ENCODE measurements at regions not wholly inside any gene's neighbourhood (a gene's known extent, or its start where the extent isn't known, plus 50 kb on each side); places are given as distances from the start of the nearest gene placed in this dataset.

DNA sequence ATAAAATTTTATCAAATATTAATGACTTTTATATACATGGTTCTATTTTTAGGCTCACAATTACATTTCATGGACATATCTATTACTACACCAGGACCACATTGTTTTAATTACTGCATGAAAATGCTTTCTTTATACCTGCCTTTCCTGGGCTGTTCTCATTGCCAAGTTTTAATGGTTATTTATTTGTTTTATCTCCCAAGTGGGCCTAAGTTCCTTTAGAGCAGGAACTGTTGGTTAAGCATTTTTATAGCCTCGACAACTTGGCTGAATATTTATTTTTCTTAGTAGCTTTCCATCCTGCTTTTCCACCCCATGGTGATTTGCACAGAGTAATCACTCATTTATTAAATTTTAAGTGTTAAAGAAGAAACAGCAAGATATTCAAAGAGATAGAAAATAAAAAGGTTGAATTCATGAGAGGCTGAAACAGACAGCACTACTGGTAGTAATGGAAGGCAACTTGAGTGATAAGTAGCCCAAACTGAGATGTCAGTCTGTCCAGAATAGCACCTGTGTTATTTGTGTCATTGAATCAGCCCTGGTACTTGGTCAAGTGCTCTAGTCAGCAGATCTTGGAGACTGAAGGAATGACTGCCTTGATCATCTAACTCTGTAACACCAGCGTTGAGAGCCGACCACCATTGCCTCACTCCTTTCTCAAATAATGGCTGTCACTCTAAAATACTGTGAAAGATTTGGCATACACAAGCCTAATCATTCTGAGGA lies 119.1 kb upstream of the EGLN3 start:
- Mint-ChIP-seq H3K27ac (no peak overlapping the region), H3K4me3 (no peak overlapping the region), H3K27me3 (ENCODE audit: insufficient read depth, low read depth) (peaks cover 2% of the 10 kb centered on the region), H3K9me3 (peaks cover 6% of the 10 kb centered on the region), H3K36me3 (no peaks in the 10 kb centered on the region), H3K4me1 (no peaks in the 10 kb centered on the region)
- TF ChIP-seq EZH2 (IDR thresholded peaks at IDR 0.05) (no peak), EZH2phosphoT487 (IDR thresholded peaks at IDR 0.05) (no peak)
- TF ChIP-seq, protein P1, sequence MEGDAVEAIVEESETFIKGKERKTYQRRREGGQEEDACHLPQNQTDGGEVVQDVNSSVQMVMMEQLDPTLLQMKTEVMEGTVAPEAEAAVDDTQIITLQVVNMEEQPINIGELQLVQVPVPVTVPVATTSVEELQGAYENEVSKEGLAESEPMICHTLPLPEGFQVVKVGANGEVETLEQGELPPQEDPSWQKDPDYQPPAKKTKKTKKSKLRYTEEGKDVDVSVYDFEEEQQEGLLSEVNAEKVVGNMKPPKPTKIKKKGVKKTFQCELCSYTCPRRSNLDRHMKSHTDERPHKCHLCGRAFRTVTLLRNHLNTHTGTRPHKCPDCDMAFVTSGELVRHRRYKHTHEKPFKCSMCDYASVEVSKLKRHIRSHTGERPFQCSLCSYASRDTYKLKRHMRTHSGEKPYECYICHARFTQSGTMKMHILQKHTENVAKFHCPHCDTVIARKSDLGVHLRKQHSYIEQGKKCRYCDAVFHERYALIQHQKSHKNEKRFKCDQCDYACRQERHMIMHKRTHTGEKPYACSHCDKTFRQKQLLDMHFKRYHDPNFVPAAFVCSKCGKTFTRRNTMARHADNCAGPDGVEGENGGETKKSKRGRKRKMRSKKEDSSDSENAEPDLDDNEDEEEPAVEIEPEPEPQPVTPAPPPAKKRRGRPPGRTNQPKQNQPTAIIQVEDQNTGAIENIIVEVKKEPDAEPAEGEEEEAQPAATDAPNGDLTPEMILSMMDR (IDR thresholded peaks at IDR 0.05), result no peak
- H3K79me2 ChIP-seq (ENCODE audit: low read depth), result no peaks in the 10 kb centered on the region
- H3K36me3 ChIP-seq, result no peaks in the 10 kb centered on the region
- no peaks in the 10 kb centered on the region for H3K27me3 ChIP-seq
- no peaks in the 10 kb centered on the region for H4K20me1 ChIP-seq (ENCODE audit: low read depth)
- H3K27ac ChIP-seq, result no peak overlapping the region
- H3K4me3 ChIP-seq, result no peak overlapping the region
- no peak overlapping the region for H2AFZ ChIP-seq (replicated peaks)
- no peaks in the 10 kb centered on the region for H3K9me3 ChIP-seq (ENCODE audit: low read depth)
- H3K4me1 ChIP-seq, result no peaks in the 10 kb centered on the region
- no peak overlapping the region for H3K4me2 ChIP-seq
- DNase-seq (ENCODE audit: low spot score), result no peak
- no peak overlapping the region for H3K9ac ChIP-seq
- H3F3A ChIP-seq (ENCODE audit: low read depth), result no peaks in the 10 kb centered on the region

DNA sequence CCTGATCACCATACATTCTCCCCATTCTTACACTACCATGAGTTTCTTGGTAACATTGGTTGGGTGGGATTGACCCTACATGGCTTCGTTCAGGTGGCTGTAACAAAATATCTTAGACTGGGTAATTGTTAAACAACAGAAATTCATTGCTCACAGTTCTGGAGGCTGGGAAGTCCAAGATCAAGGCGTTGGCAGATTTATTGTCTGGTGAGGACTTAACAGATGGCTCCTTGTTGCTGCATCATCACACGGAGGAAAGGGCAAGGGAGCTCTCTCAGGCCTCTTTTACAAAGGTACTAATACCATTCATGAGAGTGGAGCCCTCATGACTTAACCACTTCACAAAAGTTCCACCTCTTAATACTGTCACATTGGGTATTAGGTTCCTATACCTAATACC lies 116.7 kb upstream of the EGLN3 start:
- Histone ChIP-seq H3K4me1 (peaks cover 10% of the 10 kb centered on the region), H3K36me3 (no peaks in the 10 kb centered on the region), H2AFZ (replicated peaks) (no peak overlapping the region), H3K27ac (no peak overlapping the region), H4K20me1 (ENCODE audit: low read depth) (no peaks in the 10 kb centered on the region), H3F3A (ENCODE audit: low read depth) (no peaks in the 10 kb centered on the region), H3K9me3 (ENCODE audit: low read depth) (no peaks in the 10 kb centered on the region), H3K4me2 (no peak overlapping the region), H3K79me2 (ENCODE audit: low read depth) (no peaks in the 10 kb centered on the region), H3K9ac (no peak overlapping the region), H3K27me3 (no peaks in the 10 kb centered on the region), H3K4me3 (no peak overlapping the region)
- no peaks in the 10 kb centered on the region for H3K36me3 Mint-ChIP-seq
- H3K9me3 Mint-ChIP-seq, result peaks cover 6% of the 10 kb centered on the region
- no peak overlapping the region for H3K27ac Mint-ChIP-seq
- TF ChIP-seq, protein P1 (IDR thresholded peaks at IDR 0.05), result no peak
- TF ChIP-seq EZH2phosphoT487 (IDR thresholded peaks at IDR 0.05) (no peak), EZH2 (IDR thresholded peaks at IDR 0.05) (no peak)
- H3K27me3 Mint-ChIP-seq (ENCODE audit: insufficient read depth, low read depth), result peaks cover 1% of the 10 kb centered on the region
- DNase-seq (ENCODE audit: low spot score), result no peak
- peaks cover 11% of the 10 kb centered on the region for H3K4me1 Mint-ChIP-seq
- H3K4me3 Mint-ChIP-seq, result no peak overlapping the region

DNA sequence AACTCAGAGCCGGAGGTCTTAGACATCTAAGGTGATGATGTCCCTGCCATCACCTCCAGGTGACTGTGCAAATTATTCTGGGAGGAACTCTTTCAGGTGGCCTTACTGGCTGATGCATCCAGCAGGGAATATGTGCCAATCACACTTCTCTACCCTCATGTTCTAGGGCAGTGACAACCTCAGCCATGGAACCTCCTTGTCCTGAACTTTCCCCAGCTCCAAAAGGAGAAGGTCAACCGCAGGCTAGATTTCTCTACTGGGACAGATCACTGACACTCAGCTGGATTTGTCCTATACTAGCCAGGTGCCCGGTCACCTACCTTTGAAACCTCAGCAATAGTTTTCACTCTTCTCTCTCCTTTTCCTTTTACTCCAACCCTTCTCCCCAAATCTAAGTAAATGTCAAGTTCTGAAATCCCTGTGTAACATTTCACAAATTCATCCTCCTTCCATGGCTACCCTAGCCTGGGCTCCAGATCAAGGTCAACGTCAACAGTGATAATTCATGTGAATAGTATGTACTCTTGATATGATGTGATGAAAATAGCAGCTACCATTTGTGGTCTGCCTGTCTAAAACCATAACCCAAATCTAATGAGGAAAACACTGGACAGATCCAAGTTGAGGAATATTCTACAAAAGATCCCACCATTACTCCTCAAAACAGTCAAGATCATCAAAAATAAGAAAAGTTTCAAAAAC lies 115.0 kb upstream of the EGLN3 start:
- H3K9me3 ChIP-seq (ENCODE audit: low read depth), result no peaks in the 10 kb centered on the region

More for the DNA sequence above, 115.0 kb upstream of the EGLN3 start:
- H4K20me1 ChIP-seq (ENCODE audit: low read depth), result no peaks in the 10 kb centered on the region
- no peak overlapping the region for H3K27ac ChIP-seq
- no peaks in the 10 kb centered on the region for H3K79me2 ChIP-seq (ENCODE audit: low read depth)
- no peak for DNase-seq (ENCODE audit: low spot score)
- H3K4me3 ChIP-seq, result no peak overlapping the region
- peaks cover 14% of the 10 kb centered on the region for H3K4me1 ChIP-seq
- H3K27me3 ChIP-seq, result peaks cover 8% of the 10 kb centered on the region
- no peak for TF ChIP-seq EZH2 (IDR thresholded peaks at IDR 0.05)
- TF ChIP-seq, protein P1 (IDR thresholded peaks at IDR 0.05), result no peak
- H3F3A ChIP-seq (ENCODE audit: low read depth), result peaks cover 5% of the 10 kb centered on the region
- H2AFZ ChIP-seq (replicated peaks), result no peak overlapping the region
- H3K27me3 Mint-ChIP-seq (ENCODE audit: insufficient read depth, low read depth), result peaks cover 2% of the 10 kb centered on the region
- no peaks in the 10 kb centered on the region for H3K36me3 ChIP-seq
- no peaks in the 10 kb centered on the region for H3K36me3 Mint-ChIP-seq
- no peak overlapping the region for H3K4me2 ChIP-seq
- H3K9me3 Mint-ChIP-seq, result no peaks in the 10 kb centered on the region
- no peak overlapping the region for H3K4me3 Mint-ChIP-seq
- no peak overlapping the region for H3K27ac Mint-ChIP-seq
- H3K9ac ChIP-seq, result no peak overlapping the region
- peaks cover 14% of the 10 kb centered on the region for H3K4me1 Mint-ChIP-seq
